Fibroblast of peridontal ligament (primary cell): ENCODE measurements at regions not wholly inside any gene's neighbourhood (a gene's known extent, or its start where the extent isn't known, plus 50 kb on each side); places are given as distances from the start of the nearest gene placed in this dataset.
"Not testable (repeated sequence)": the region's sequence is repeated elsewhere in the genome, so short reads cannot be mapped to it uniquely, and the experiment has no call there.

Experiments
- DNase-seq: peaks from one replicate; pipeline ENCODE4 v3.0.0-alpha.2; 2010; ENCODE audit errors: extremely low read depth

GRCh38 chr6:112931832-112932231 is 584.7 kb downstream of the RFPL4B start:
- peak; percentile 60 for DNase-seq

- DNase-seq = peak; percentile 73
Observed at GRCh38 chr6:112933947-112934346, 586.8 kb downstream of the RFPL4B start.

DNA sequence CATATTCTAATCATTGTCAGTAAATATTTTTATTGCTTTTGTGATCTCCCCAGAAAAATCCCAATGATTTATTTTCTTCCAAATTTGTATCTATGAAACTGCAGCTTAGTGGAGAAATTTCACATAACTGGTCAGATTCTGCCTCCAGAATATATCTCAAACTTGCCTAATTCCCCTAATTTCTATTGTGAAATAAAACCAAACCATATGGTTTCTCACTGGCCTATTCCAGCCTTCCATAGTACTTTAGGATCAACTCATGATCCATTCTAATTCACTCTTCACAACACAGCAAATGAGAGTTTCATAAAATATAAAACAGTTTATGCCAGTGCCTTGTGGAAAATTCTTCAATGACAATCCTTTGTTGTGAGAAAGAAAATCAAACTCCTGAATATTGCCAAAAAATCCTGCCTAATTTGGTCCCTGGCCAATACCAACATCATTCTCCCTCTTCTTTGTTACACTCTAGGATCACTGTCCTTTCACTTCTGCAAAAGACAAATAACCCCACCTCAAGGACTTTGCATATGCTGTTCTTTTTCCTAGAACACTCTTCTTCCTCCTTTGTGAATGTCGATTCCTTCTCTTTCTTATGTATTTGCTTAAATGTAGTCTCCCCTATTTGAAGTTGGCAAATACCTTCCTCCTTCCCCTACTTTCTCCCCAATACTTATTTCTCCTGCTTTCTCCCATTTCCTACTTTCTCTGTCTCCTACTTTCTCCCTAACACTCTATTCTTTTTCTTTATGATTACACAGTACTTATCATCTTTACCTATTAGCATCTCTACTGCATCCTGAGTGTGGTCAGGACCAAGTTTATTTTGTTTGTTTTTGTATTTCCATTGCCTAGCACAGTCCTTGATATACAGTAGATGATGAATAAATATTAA is 587.5 kb downstream of the RFPL4B start:
- DNase-seq = peak; percentile 52

DNA sequence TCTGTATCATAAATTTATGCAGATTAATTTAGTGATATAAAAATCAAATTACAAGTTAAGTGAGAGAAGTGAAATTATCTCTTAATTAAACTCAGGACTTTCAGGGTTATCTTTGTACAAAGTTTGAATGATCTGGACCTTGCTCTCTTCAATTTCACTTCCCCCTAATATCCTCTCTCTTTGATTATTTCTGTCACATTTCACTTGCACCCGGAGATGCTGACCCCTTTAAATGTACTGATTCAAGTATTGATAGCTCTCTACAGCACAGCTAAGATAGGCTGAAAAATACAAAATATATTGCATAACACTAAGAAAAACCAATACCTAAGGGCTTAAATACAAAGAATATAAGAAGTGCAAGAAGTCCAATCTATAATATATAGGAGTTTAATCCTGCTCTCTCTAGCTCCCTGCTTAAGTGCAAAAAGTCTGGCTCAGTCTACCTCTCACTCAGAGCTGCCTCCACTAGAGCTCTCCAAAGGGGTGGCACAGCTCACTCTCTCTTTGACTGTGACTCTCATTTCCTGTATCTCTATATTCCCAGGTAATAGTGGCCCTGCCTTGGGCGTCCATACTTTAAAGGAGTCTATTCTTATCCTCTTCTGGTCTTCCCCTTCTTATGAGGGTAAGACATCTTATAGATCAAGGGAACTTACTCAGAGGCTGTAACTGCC is 588.4 kb downstream of the RFPL4B start:
- DNase-seq = no peak

GRCh38 chr6:112936079-112936472 is 588.9 kb downstream of the RFPL4B start:
- DNase-seq = no peak

DNA sequence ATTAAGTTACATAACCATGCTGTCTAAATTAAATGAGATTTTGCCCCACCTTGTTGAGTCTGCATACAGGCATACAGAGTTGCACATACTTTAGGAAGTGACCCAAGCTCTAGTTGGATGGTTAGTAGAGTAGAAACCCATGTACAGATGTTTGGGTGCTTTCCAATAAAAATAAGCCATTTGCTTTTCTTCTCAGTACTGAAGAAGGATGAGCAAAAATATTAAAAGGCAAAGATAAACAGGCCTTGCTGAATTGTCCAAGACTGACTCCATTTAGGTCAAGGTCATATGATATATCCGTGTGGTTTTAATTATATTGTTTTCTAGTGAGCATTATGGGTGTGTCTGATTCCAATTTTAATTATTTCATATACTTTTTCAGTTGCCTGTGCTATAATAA is 589.4 kb downstream of the RFPL4B start:
- DNase-seq = peak; percentile 91

- not testable (repeated sequence) for DNase-seq
Observed at GRCh38 chr6:112937690-112938089, 590.6 kb downstream of the RFPL4B start.

DNA sequence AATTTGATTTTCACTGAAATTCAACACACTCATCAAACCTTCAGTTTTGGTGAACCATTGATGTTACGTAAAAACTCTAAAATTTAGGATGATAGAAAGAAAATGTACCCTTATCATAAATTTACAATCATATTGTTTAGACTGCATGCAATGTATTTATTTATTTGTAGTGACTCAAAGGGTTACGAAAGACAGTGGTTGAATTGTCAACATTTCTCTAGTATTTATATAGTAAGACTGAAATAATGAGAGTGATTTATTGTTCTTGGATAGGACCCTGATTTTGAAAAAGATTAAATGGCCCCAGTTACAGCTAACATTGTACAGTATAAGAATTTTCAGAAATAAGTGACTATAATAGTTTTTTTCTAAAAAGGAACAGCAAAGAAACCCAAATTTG is 591.5 kb downstream of the RFPL4B start:
- DNase-seq = peak; percentile 43

DNA sequence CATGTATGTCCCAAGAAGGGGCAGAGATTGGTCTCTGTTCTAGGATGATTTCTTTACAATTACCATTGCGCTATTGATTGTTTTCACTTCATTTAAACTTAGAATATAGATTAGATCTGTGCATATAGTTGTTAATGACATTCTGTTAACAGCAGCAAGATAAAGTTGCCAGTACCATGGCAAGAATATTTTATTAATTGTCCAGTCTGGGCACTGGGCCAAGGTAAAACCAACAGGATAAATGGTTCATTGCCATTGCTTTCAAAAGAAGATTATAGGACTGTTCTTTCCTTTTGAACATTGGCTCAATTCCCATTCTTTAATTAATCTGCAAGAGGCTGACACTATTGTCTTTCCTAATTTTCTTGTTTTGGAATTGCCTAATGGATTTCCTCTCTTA is 592.4 kb downstream of the RFPL4B start:
- no peak for DNase-seq

GRCh38 chr6:112941613-112942012 is 594.5 kb downstream of the RFPL4B start:
- peak; percentile 75 for DNase-seq

- peak; percentile 37 for DNase-seq
Observed at GRCh38 chr6:112946051-112946450, 598.9 kb downstream of the RFPL4B start.

DNA sequence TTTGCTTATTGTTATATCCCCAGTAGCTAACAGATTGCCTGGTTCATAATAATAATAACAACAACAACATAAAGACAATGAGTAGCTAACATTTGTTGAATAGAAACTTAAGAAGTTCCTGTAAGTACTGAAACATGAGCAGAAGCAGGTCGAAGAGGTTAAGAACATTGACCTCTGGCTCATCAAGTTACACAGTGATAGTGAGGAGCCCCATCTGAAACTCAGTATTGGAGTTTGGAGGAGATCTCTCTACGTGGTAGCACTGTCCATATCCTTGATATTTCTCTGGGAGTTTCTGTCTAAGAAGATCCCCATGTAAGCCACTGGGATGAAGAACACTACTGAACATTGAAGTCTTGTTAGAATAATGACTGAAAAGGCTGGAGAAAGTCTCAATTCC is 600.4 kb downstream of the RFPL4B start:
- DNase-seq = no peak

- no peak for DNase-seq
Observed at GRCh38 chr6:112951829-112952228, 604.7 kb downstream of the RFPL4B start.

DNA sequence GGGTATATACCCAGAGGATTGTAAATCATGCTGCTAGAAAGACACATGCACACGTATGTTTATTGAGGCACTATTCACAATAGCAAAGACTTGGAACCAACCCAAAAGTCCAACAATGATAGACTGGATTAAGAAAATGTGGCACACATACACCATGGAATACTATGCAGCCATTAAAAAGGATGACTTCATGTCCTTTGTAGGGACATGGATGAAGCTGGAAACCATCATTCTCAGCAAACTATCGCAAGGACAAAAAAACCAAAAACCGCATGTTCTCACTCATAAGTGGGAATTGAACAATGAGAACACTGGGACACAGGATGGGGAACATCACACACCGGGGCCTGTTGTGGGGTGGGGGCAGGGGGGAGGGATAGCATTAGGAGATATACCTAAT is 608.6 kb downstream of the RFPL4B start:
- DNase-seq = not testable (repeated sequence)

GRCh38 chr6:112956696-112957535 is 609.8 kb downstream of the RFPL4B start:
- peak; percentile 96 for DNase-seq

DNA sequence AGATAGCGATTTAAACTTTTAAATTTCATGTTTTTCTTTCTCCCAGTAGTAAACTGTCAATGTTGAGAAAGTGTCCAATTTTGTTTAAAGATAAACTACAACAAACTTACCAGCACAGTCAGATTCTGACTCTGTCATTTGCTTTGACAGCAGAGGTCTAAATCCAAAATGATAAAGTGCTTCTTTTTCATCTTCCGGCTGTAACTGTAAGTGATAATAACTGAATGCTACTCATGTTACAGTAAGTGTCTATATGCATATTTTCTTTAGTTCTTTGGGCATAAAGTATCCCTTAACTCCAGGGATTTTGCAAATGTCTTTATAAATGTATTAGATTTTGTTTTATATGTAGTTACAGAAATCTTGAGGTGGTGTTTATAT is 610.4 kb downstream of the RFPL4B start:
- no peak for DNase-seq

GRCh38 chr6:112960130-112960529 is 613.0 kb downstream of the RFPL4B start:
- not testable (repeated sequence) for DNase-seq

GRCh38 chr6:112967974-112968373 is 620.8 kb downstream of the RFPL4B start:
- no peak for DNase-seq

GRCh38 chr6:112971651-112972050 is 624.5 kb downstream of the RFPL4B start:
- DNase-seq = no peak

GRCh38 chr6:112974931-112975330 is 627.8 kb downstream of the RFPL4B start:
- not testable (repeated sequence) for DNase-seq

- not testable (repeated sequence) for DNase-seq
Observed at GRCh38 chr6:112976579-112976978, 629.4 kb downstream of the RFPL4B start.

- peak; percentile 68 for DNase-seq
Observed at GRCh38 chr6:112979830-112980229, 632.7 kb downstream of the RFPL4B start.
